ENCODE measurements at regions not wholly inside any gene's neighbourhood (a gene's known extent, or its start where the extent isn't known, plus 50 kb on each side); places are given as distances from the start of the nearest gene placed in this dataset.

DNA sequence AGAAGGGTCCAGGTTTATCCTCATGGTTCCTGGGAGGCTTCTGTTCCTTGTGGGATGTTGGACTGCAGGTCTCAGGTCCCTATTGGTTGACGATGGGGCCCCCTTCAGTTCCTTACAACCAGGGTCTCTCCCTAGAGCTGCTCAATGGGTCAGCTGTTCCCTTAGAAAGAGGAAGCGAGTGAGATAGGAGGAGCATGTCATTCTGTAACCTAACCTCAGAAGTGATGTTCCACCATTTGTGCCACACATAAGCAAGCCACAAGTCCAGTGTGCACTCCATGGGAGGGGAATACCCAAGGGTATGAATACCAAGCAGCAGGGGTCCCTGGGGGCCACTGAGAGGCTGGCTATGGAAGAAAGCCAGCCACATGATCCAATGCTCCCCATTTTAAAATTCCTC is 192.7 kb downstream of the GATA3 start:
- Histone ChIP-seq H2AFZ (ENCODE audit: low read depth, low read length) (no peak overlapping the region), H4K20me1 (replicated peaks; ENCODE audit: control insufficient read depth, extremely low read depth, insufficient read depth, low read length) (no peaks in the 10 kb centered on the region), H3K4me2 (ENCODE audit: insufficient read depth, low read length) (no peak overlapping the region), H3K9me1 (replicated peaks; ENCODE audit: control insufficient read depth, extremely low read depth, insufficient read depth, low read length) (no peaks in the 10 kb centered on the region), H3K27ac (ENCODE audit: insufficient read depth, low read depth, low read length) (no peak overlapping the region), H3K27me3 (ENCODE audit: control insufficient read depth in 2 of 2, insufficient read depth in 2 of 2, low read length in 2 of 2) (no peaks in the 10 kb centered on the region), H3K4me1 (ENCODE audit: control insufficient read depth, extremely low read depth, insufficient read depth, low read length) (no peaks in the 10 kb centered on the region), H3K36me3 (ENCODE audit: control insufficient read depth in 2 of 2, extremely low read depth in 1 of 2, insufficient read depth in 2 of 2, low read length in 2 of 2) (no peaks in the 10 kb centered on the region), H3K4me3 (replicated peaks in 1 of 3; ENCODE audit: insufficient read depth in 1 of 3, low read depth in 1 of 3, low read length in 3 of 3) (no peak overlapping the region), H3K9ac (replicated peaks; ENCODE audit: extremely low read depth, insufficient read depth, low read length) (no peak overlapping the region), H3K79me2 (ENCODE audit: control insufficient read depth, insufficient read depth, low read length) (no peaks in the 10 kb centered on the region), H3K9me3 (replicated peaks; ENCODE audit: control insufficient read depth, insufficient read depth, low read length) (no peaks in the 10 kb centered on the region)
- intact Hi-C loops (cut with micrococcal nuclease) = no loop called here
- DNase-seq (ENCODE audit: low read depth, low spot score) (no peak), FAIRE-seq (no peak)
- ChIA-PET POLR2A (no interaction called here), CTCF (no interaction called here)
- dilution Hi-C loops (cut with MboI; ENCODE audit: extremely low pct_ligation_motif_present, low sequenced_read_pairs) = no loop called here
- TF ChIP-seq FOS (IDR thresholded peaks at IDR 0.05; ENCODE audit: borderline replicate concordance, insufficient read depth, low read length) (no peak), POLR2AphosphoS5 (IDR thresholded peaks at IDR 0.05; ENCODE audit: insufficient read depth, low read depth, low read length) (no peak)
- BruUV-seq (replicated peaks) = no TSS peak

DNA sequence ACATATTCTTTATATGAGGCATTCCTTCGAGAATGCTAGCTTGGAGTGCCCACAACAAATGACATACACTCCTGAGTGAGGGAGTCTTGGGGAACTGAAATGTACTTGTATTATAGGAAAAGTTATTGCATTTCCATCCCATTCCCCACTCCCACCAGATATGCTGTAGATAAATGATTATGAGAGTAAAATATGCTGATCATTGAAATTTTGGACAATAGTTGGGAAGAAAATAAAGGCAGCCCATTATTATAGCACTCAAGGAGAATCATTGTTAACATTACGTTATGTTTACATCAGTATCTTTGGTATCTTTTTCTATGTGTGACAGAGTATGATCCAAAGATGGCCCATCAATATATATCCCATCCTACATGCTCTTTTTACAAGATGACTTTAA is 194.4 kb downstream of the GATA3 start:
- FAIRE-seq = no peak
- H3K4me2 ChIP-seq (ENCODE audit: insufficient read depth, low read length) = no peak overlapping the region

More for the DNA sequence above, 194.4 kb downstream of the GATA3 start:
- H3K9ac ChIP-seq (replicated peaks; ENCODE audit: extremely low read depth, insufficient read depth, low read length) = no peak overlapping the region
- intact Hi-C loops (cut with micrococcal nuclease) = no loop called here
- dilution Hi-C loops (cut with MboI; ENCODE audit: extremely low pct_ligation_motif_present, low sequenced_read_pairs) = no loop called here
- H3K36me3 ChIP-seq (ENCODE audit: control insufficient read depth in 2 of 2, extremely low read depth in 1 of 2, insufficient read depth in 2 of 2, low read length in 2 of 2) = no peaks in the 10 kb centered on the region
- CTCF ChIA-PET = interaction anchor here (0.6 to 1.1 kb wide), 2 partner anchors 9 to 26 kb away, joined by 3 read pairs; no protein-coding TSS in a partner anchor
- no peak for DNase-seq (ENCODE audit: low read depth, low spot score)
- H3K4me3 ChIP-seq (replicated peaks in 1 of 3; ENCODE audit: insufficient read depth in 1 of 3, low read depth in 1 of 3, low read length in 3 of 3) = no peak overlapping the region
- H3K9me1 ChIP-seq (replicated peaks; ENCODE audit: control insufficient read depth, extremely low read depth, insufficient read depth, low read length) = no peaks in the 10 kb centered on the region
- H2AFZ ChIP-seq (ENCODE audit: low read depth, low read length) = no peak overlapping the region
- H3K4me1 ChIP-seq (ENCODE audit: control insufficient read depth, extremely low read depth, insufficient read depth, low read length) = no peaks in the 10 kb centered on the region
- H3K9me3 ChIP-seq (replicated peaks; ENCODE audit: control insufficient read depth, insufficient read depth, low read length) = no peaks in the 10 kb centered on the region
- no peaks in the 10 kb centered on the region for H3K79me2 ChIP-seq (ENCODE audit: control insufficient read depth, insufficient read depth, low read length)
- H3K27me3 ChIP-seq (ENCODE audit: control insufficient read depth in 2 of 2, insufficient read depth in 2 of 2, low read length in 2 of 2) = no peaks in the 10 kb centered on the region
- POLR2A ChIA-PET = no interaction called here
- no peak for TF ChIP-seq FOS (IDR thresholded peaks at IDR 0.05; ENCODE audit: borderline replicate concordance, insufficient read depth, low read length)
- no peak for TF ChIP-seq MYC (IDR thresholded peaks at IDR 0.05; ENCODE audit: low read depth, low read length)
- no peak for TF ChIP-seq CTCF (IDR thresholded peaks at IDR 0.05; ENCODE audit: extremely low read depth in 1 of 2, insufficient read depth in 1 of 2, low read depth in 1 of 2, low read length in 2 of 2)
- TF ChIP-seq GATA2 (IDR thresholded peaks at IDR 0.05; ENCODE audit: insufficient read depth, insufficient read length, low read depth, low read length) = no peak
- TF ChIP-seq MAX (IDR thresholded peaks at IDR 0.05; ENCODE audit: insufficient read depth, insufficient read length) = no peak
- TF ChIP-seq POLR2A (IDR thresholded peaks at IDR 0.05; ENCODE audit: low read depth, low read length) = no peak
- TF ChIP-seq EZH2 (IDR thresholded peaks at IDR 0.05; ENCODE audit: borderline replicate concordance, low read depth, low read length, severe bottlenecking) = no peak
- no peak for TF ChIP-seq POLR2AphosphoS5 (IDR thresholded peaks at IDR 0.05; ENCODE audit: insufficient read depth, low read depth, low read length)
- no peak for TF ChIP-seq JUN (IDR thresholded peaks at IDR 0.05; ENCODE audit: borderline replicate concordance, insufficient read depth, insufficient read length, low read depth)
- no peaks in the 10 kb centered on the region for H4K20me1 ChIP-seq (replicated peaks; ENCODE audit: control insufficient read depth, extremely low read depth, insufficient read depth, low read length)
- no peak overlapping the region for H3K27ac ChIP-seq (ENCODE audit: insufficient read depth, low read depth, low read length)
- BruUV-seq (replicated peaks) = no TSS peak

Measured in endothelial cell of umbilical vein (primary cell).